SK-N-SH (cell line): ENCODE measurements at regions not wholly inside any gene's neighbourhood (a gene's known extent, or its start where the extent isn't known, plus 50 kb on each side); places are given as distances from the start of the nearest gene placed in this dataset.

Source experiments
- CTCF ChIA-PET: fragments of 300-600, 350-600 bp; formaldehyde crosslinking; extraction: SDS; loops from one replicate; lab custom pipeline; 2021; lab: Yijun Ruan, JAX
- POLR2A ChIA-PET: fragments of 350-600 bp; sonication (Branson Sonifier 250); formaldehyde crosslinking; extraction: SDS; loops from one replicate; lab custom pipeline; 2020; ENCODE audit warnings: antibody characterized with exemption, inconsistent platforms; lab: Yijun Ruan, JAX
- DNase-seq: peaks from one replicate; pipeline ENCODE4 v3.0.0; 2012
- H2AFZ ChIP-seq: fragments of 200-600 bp; sonication (generic); 2 replicates; pipeline ENCODE4 v1.8.1; 2016; ENCODE audit warnings: antibody characterized with exemption, mild to moderate bottlenecking, low read depth
- H3F3A ChIP-seq: fragments of 200-600 bp; sonication (generic); replicated peaks from 2 replicates; pipeline ENCODE3; 2016; ENCODE audit warnings: antibody characterized with exemption, mild to moderate bottlenecking; ENCODE audit not compliant: insufficient read depth
- H3K27ac ChIP-seq, 2 experiments: fragments of 200-500 bp in 1 of 2; fragments of 200-600 bp in 1 of 2; sonication (Bioruptor generic) in 1 of 2; sonication (generic), shearing (Covaris generic) in 1 of 2; 2 replicates each; pipeline versions ENCODE4 v1.5.1 to v1.6.1; 2014 to 2016; ENCODE audit warnings: low read depth in 2 of 2, inconsistent platforms in 1 of 2, low read length in 1 of 2, mild to moderate bottlenecking in 1 of 2, mixed read lengths in 1 of 2
- H3K27me3 ChIP-seq: fragments of 200-600 bp; sonication (generic), shearing (Covaris generic); 2 replicates; pipeline ENCODE4 v1.6.1; 2016; ENCODE audit warnings: mixed run types; ENCODE audit not compliant: insufficient read depth
- H3K36me3 ChIP-seq, 2 experiments: fragments of 200-500 bp in 1 of 2; fragments of 200-600 bp in 1 of 2; sonication (Bioruptor generic) in 1 of 2; sonication (generic) in 1 of 2; replicated peaks in 1 of 2; 2 replicates each; pipeline versions ENCODE3 to v1.5.1; 2014 to 2016; ENCODE audit warnings: low read length in 1 of 2, mild to moderate bottlenecking in 1 of 2; ENCODE audit not compliant: insufficient read depth in 2 of 2, control insufficient read depth in 1 of 2
- H3K4me1 ChIP-seq, 2 experiments: fragments of 200-500 bp in 1 of 2; fragments of 200-600 bp in 1 of 2; sonication (Bioruptor generic) in 1 of 2; sonication (generic), shearing (Covaris generic) in 1 of 2; 2 replicates each; pipeline versions ENCODE4 v1.5.1 to v1.6.1; 2014 to 2016; ENCODE audit warnings: low read depth in 1 of 2, low read length in 1 of 2, mixed run types in 1 of 2; ENCODE audit not compliant: insufficient read depth in 2 of 2, control insufficient read depth in 1 of 2
- H3K4me2 ChIP-seq: fragments of 200-600 bp; sonication (generic), shearing (Covaris generic); 2 replicates; pipeline ENCODE4 v1.6.1; 2017; ENCODE audit warnings: mixed run types
- H3K4me3 ChIP-seq, 2 experiments: fragments of 200-500 bp in 1 of 2; fragments of 200-600 bp in 1 of 2; sonication (Bioruptor generic) in 1 of 2; sonication (generic), shearing (Covaris generic) in 1 of 2; 2 replicates each; pipeline versions ENCODE4 v1.5.1 to v1.8.1; 2014 to 2016; ENCODE audit warnings: low read depth in 2 of 2, inconsistent platforms in 1 of 2, low read length in 1 of 2, mild to moderate bottlenecking in 1 of 2, mixed read lengths in 1 of 2, moderate library complexity in 1 of 2
- H3K79me2 ChIP-seq: fragments of 200-600 bp; sonication (generic); 2 replicates; pipeline ENCODE4 v1.8.1; 2017; ENCODE audit warnings: mild to moderate bottlenecking; ENCODE audit not compliant: insufficient read depth
- H3K9ac ChIP-seq: fragments of 200-600 bp; sonication (generic); 2 replicates; pipeline ENCODE4 v1.6.1; 2017; ENCODE audit warnings: mixed run types
- H3K9me2 ChIP-seq: fragments of 200-600 bp; sonication (generic); 2 replicates; pipeline ENCODE4 v1.6.1; 2017; ENCODE audit warnings: mixed run types
- H3K9me3 ChIP-seq: fragments of 200-600 bp; sonication (generic); 2 replicates; pipeline ENCODE4 v1.6.1; 2017; ENCODE audit warnings: mixed run types, mild to moderate bottlenecking, moderate library complexity
- H4K20me1 ChIP-seq: fragments of 200-600 bp; sonication (generic); 2 replicates; pipeline ENCODE4 v1.6.1; 2017; ENCODE audit warnings: mild to moderate bottlenecking, mixed run types; ENCODE audit not compliant: insufficient read depth
- CHD2 ChIP-seq: fragments of 150-350 bp; IDR thresholded peaks from 2 replicates; pipeline ENCODE4 v1.6.1; 2018; ENCODE audit warnings: low read length; ENCODE audit not compliant: partially characterized antibody
- ELF1 ChIP-seq: IDR thresholded peaks from 2 replicates; pipeline ENCODE4 v1.4.0; 2012
- EP300 ChIP-seq, 2 experiments: IDR thresholded peaks; 2 replicates each; pipeline versions ENCODE4 v1.4.0 to v1.6.1; 2012; ENCODE audit warnings: borderline replicate concordance in 1 of 2, low read depth in 1 of 2, low read length in 1 of 2
- EZH2phosphoT487 ChIP-seq: fragments of 200-600 bp; sonication (generic); IDR thresholded peaks from 2 replicates; pipeline ENCODE4 v1.6.1; 2017; ENCODE audit warnings: low read depth, mixed run types, mild to moderate bottlenecking, antibody characterized with exemption, moderate library complexity, borderline replicate concordance
- FOXM1 ChIP-seq: IDR thresholded peaks from 2 replicates; pipeline ENCODE4 v1.4.0; 2012; ENCODE audit warnings: low read depth, mild to moderate bottlenecking
- GABPA ChIP-seq: IDR thresholded peaks from 2 replicates; pipeline ENCODE4 v1.4.0; 2012; ENCODE audit warnings: low read depth, mild to moderate bottlenecking
- GATA2 ChIP-seq: sonication (generic); formaldehyde crosslinking; IDR thresholded peaks from 2 replicates; pipeline ENCODE4 v1.5.0; 2020; ENCODE audit warnings: mild to moderate bottlenecking, missing genetic modification reagents
- JUND ChIP-seq: IDR thresholded peaks from 2 replicates; pipeline ENCODE4 v1.4.0; 2012
- NFIC ChIP-seq: IDR thresholded peaks from 2 replicates; pipeline ENCODE4 v1.4.0; 2012; ENCODE audit warnings: borderline replicate concordance
- POLR2AphosphoS5 ChIP-seq: IDR thresholded peaks from 2 replicates; pipeline ENCODE4 v1.6.1; 2012; ENCODE audit warnings: low read depth, low read length
- RAD21 ChIP-seq: IDR thresholded peaks from 2 replicates; pipeline ENCODE4 v1.6.1; 2012; ENCODE audit warnings: mild to moderate bottlenecking, low read length
- RFX5 ChIP-seq: IDR thresholded peaks from 2 replicates; pipeline ENCODE4 v1.6.1; 2012; ENCODE audit warnings: mild to moderate bottlenecking, improper control_type of control experiment, low read length
- RXRA ChIP-seq: IDR thresholded peaks from 2 replicates; pipeline ENCODE4 v1.4.0; 2012; ENCODE audit warnings: low read depth, mild to moderate bottlenecking, borderline replicate concordance
- SIN3A ChIP-seq: IDR thresholded peaks from 2 replicates; pipeline ENCODE4 v1.6.1; 2012; ENCODE audit warnings: low read depth, mild to moderate bottlenecking, low read length, moderate library complexity, borderline replicate concordance
- TCF12 ChIP-seq: IDR thresholded peaks from 2 replicates; pipeline ENCODE4 v1.4.0; 2012
- WGBS: methylation state at CpG from one replicate; pipeline ENCODE4 v1.1.6; 2017; ENCODE audit warnings: low lambda C conversion rate; 5-methylcytosine and 5-hydroxymethylcytosine counted together
- TF ChIP-seq, protein P1 (sequence below): IDR thresholded peaks from 2 replicates; pipeline ENCODE4 v1.4.0; 2012; ENCODE audit warnings: low read depth, borderline replicate concordance
- TF ChIP-seq, protein P2 (sequence below): IDR thresholded peaks from 2 replicates; pipeline ENCODE4 v1.6.1; 2012; ENCODE audit warnings: mild to moderate bottlenecking, low read depth, low read length, moderate library complexity
- TF ChIP-seq, protein P3 (sequence below): IDR thresholded peaks from 2 replicates; pipeline ENCODE4 v1.4.0; 2012; ENCODE audit warnings: low read depth

DNA sequence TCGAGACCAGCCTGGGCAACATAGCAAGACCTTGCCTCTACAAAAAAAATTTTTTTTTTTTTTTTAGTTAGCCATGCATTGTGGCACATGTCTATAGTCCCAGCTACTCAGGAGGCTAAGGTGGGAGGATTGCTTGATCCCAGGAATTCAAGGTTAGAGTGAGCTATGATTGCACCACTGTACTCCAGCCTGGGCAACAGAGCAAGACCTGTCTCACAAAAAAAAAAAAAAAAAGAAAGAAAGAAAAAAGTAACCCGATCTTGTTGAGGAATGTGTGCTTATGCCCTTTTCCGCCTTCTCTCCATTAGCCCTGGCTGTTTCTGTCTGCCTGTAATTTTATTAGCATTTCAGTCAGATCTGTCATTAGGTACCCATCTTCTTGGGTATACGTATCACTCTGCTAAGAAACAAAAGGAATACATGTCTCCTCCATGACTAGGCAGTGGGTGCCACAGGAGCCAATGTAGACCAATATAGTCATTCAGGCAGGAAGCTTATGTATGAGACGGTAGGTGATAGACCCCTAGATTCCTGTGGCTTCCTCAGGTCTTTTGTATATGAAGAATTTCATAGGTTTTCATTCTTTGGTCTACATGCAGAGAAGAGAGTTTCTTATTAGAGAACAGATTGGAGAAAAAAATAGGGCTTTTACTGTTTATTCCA is 59.6 kb upstream of the NPAS1 start:
- Histone ChIP-seq H3K4me1 (peaks cover 16 to 26% of the 10 kb centered on the region in 2 experiments), H3K4me2 (no peak overlapping the region), H4K20me1 (no peaks in the 10 kb centered on the region), H3F3A (peaks cover 56% of the 10 kb centered on the region), H3K9me3 (no peaks in the 10 kb centered on the region), H3K79me2 (peaks cover 88% of the 10 kb centered on the region), H3K4me3 (no peak overlapping the region), H2AFZ (no peak overlapping the region), H3K9me2 (no peaks in the 10 kb centered on the region), H3K36me3 (peaks cover 0 to 8% of the 10 kb centered on the region in 2 experiments), H3K27ac (peak overlapping the region in 1 of 2 experiments; percentile 84; a peak in 1 of 4 replicates), H3K27me3 (no peaks in the 10 kb centered on the region), H3K9ac (no peak overlapping the region)
- 84% methylated on average over 5 of the region's 5 CpGs for WGBS
- DNase-seq = no peak
- no peak for TF ChIP-seq RAD21
- TF ChIP-seq RXRA = no peak
- TF ChIP-seq GATA2 = no peak
- TF ChIP-seq, protein P1, sequence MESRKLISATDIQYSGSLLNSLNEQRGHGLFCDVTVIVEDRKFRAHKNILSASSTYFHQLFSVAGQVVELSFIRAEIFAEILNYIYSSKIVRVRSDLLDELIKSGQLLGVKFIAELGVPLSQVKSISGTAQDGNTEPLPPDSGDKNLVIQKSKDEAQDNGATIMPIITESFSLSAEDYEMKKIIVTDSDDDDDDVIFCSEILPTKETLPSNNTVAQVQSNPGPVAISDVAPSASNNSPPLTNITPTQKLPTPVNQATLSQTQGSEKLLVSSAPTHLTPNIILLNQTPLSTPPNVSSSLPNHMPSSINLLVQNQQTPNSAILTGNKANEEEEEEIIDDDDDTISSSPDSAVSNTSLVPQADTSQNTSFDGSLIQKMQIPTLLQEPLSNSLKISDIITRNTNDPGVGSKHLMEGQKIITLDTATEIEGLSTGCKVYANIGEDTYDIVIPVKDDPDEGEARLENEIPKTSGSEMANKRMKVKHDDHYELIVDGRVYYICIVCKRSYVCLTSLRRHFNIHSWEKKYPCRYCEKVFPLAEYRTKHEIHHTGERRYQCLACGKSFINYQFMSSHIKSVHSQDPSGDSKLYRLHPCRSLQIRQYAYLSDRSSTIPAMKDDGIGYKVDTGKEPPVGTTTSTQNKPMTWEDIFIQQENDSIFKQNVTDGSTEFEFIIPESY = no peak
- TF ChIP-seq RFX5 = no peak
- no peak for TF ChIP-seq EZH2phosphoT487
- TF ChIP-seq CHD2 = no peak
- CTCF ChIA-PET = no interaction called here
- POLR2A ChIA-PET = no interaction called here

DNA sequence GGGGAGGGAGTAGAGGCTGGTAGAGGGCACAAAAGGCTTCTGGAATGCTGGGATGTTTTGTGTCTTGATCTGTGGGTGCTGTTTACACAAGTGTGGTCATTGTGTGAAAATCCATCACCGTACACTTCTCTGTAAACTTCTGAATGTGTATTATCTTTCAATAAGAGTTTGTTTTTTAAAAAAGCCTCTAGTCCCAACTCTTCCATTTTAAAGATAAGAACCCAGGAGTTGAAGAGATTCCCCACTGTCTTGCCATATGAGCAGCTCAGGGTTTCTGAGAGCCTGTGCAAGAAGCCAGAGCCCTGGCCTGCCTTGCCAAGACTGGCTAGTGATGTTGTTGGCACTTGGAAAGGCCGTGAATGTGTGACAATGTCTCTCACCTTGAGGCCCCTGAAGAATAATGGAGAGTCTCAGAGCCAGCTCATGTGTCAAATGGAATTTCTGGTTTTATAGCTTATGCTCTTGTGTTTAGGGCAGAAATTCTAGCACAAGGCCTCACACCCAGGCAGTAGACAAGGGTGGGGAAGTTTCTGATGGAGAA is 57.5 kb upstream of the NPAS1 start:
- 100% methylated on average over 2 of the region's 2 CpGs for WGBS
- Histone ChIP-seq H3K4me3 (no peak overlapping the region), H3K9me3 (no peaks in the 10 kb centered on the region), H3K79me2 (peaks cover 93% of the 10 kb centered on the region), H3K9ac (peak overlapping the region; percentile 41; the same call in 1 of the 2 replicates), H4K20me1 (no peaks in the 10 kb centered on the region), H3K4me1 (peaks cover 12 to 16% of the 10 kb centered on the region in 2 experiments), H3K27me3 (no peaks in the 10 kb centered on the region), H3K27ac (peak overlapping the region in 1 of 2 experiments; percentile 87; a peak in 2 of 4 replicates), H3K9me2 (no peaks in the 10 kb centered on the region), H3K36me3 (peaks cover 0 to 16% of the 10 kb centered on the region in 2 experiments), H2AFZ (no peak overlapping the region), H3F3A (peaks cover 37% of the 10 kb centered on the region), H3K4me2 (peak overlapping the region; percentile 48; the same call in 1 of the 2 replicates)
- CTCF ChIA-PET = no interaction called here
- POLR2A ChIA-PET = no interaction called here
- DNase-seq = no peak
- TF ChIP-seq GABPA = no peak
- TF ChIP-seq, protein P2, sequence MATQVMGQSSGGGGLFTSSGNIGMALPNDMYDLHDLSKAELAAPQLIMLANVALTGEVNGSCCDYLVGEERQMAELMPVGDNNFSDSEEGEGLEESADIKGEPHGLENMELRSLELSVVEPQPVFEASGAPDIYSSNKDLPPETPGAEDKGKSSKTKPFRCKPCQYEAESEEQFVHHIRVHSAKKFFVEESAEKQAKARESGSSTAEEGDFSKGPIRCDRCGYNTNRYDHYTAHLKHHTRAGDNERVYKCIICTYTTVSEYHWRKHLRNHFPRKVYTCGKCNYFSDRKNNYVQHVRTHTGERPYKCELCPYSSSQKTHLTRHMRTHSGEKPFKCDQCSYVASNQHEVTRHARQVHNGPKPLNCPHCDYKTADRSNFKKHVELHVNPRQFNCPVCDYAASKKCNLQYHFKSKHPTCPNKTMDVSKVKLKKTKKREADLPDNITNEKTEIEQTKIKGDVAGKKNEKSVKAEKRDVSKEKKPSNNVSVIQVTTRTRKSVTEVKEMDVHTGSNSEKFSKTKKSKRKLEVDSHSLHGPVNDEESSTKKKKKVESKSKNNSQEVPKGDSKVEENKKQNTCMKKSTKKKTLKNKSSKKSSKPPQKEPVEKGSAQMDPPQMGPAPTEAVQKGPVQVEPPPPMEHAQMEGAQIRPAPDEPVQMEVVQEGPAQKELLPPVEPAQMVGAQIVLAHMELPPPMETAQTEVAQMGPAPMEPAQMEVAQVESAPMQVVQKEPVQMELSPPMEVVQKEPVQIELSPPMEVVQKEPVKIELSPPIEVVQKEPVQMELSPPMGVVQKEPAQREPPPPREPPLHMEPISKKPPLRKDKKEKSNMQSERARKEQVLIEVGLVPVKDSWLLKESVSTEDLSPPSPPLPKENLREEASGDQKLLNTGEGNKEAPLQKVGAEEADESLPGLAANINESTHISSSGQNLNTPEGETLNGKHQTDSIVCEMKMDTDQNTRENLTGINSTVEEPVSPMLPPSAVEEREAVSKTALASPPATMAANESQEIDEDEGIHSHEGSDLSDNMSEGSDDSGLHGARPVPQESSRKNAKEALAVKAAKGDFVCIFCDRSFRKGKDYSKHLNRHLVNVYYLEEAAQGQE = no peak
- no peak for TF ChIP-seq RAD21
- TF ChIP-seq, protein P3, sequence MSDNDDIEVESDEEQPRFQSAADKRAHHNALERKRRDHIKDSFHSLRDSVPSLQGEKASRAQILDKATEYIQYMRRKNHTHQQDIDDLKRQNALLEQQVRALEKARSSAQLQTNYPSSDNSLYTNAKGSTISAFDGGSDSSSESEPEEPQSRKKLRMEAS = no peak
- TF ChIP-seq CHD2 = no peak
- no peak for TF ChIP-seq NFIC
- TF ChIP-seq JUND = no peak
- no peak for TF ChIP-seq GATA2
- no peak for TF ChIP-seq SIN3A
- TF ChIP-seq POLR2AphosphoS5 = no peak
- TF ChIP-seq EP300 (IDR thresholded peaks at IDR 0.05; ENCODE audit: borderline replicate concordance in 1 of 2, low read depth in 1 of 2, low read length in 1 of 2) = no peak
- no peak for TF ChIP-seq ELF1
- TF ChIP-seq FOXM1 = no peak
- TF ChIP-seq, protein P1 = no peak
- no peak for TF ChIP-seq TCF12
